ENCODE measurements at regions not wholly inside any gene's neighbourhood (a gene's known extent, or its start where the extent isn't known, plus 50 kb on each side); places are given as distances from the start of the nearest gene placed in this dataset.

DNA sequence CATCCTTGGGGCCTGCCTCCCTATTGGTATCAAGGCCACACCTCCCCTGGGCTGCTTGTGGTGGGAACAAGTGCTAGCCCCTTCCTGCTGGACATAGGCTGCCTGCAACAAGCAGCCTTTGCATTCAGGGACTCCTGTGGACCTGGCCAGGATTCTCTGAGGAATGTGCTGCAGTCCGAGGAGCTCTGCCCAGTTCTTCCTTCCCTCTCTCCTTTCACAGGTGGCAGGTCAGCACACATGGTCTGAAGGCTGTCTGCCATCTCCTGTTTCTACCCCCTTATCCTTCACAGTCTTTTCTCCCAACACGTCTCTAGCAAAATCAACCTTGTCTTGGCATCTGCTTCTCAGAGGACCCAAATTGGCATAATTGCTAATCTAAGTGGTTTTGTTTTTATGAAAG is 97.0 kb upstream of the LIPC start:
- Histone ChIP-seq H3K9me3 (ENCODE audit: control insufficient read depth, low read length) (no peaks in the 10 kb centered on the region), H3K4me1 (peaks cover 8% of the 10 kb centered on the region), H3K36me3 (ENCODE audit: control insufficient read depth, insufficient read depth, low read length) (no peaks in the 10 kb centered on the region), H3K27ac (no peak overlapping the region), H3K4me2 (ENCODE audit: low read length) (no peak overlapping the region), H3K27me3 (ENCODE audit: control insufficient read depth, insufficient read depth, low read length) (no peaks in the 10 kb centered on the region), H3K9ac (no peak overlapping the region), H3K79me2 (no peaks in the 10 kb centered on the region), H2AFZ (no peak overlapping the region), H3K4me3 (ENCODE audit: low read depth, low read length) (no peak overlapping the region)
- TF ChIP-seq CTCF (IDR thresholded peaks at IDR 0.05) = no peak

DNA sequence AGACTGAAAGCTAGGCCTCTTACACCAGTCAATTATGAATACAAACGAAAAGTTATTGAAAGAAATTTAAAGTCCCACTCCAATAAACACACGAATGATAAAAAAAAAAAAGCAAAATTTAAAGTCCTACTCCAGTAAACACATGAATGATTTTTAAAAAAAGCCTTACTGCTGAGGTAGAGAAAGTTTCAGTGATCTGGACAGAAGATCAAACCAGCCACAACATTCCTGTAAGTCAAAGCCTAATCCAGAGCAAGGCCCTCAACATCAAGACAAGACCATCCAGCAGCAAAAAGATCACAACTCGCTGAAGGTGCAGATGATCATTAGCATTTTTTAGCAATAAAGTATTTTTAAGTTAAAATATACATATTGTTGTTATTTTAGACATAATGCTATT is 95.6 kb upstream of the LIPC start:
- Histone ChIP-seq H3K4me1 (peaks cover 8% of the 10 kb centered on the region), H2AFZ (no peak overlapping the region), H3K4me3 (ENCODE audit: low read depth, low read length) (no peak overlapping the region), H3K36me3 (ENCODE audit: control insufficient read depth, insufficient read depth, low read length) (no peaks in the 10 kb centered on the region), H3K4me2 (ENCODE audit: low read length) (no peak overlapping the region), H3K79me2 (no peaks in the 10 kb centered on the region), H3K27me3 (ENCODE audit: control insufficient read depth, insufficient read depth, low read length) (no peaks in the 10 kb centered on the region), H3K27ac (no peak overlapping the region), H3K9ac (no peak overlapping the region), H3K9me3 (ENCODE audit: control insufficient read depth, low read length) (no peaks in the 10 kb centered on the region)
- no peak for TF ChIP-seq CTCF (IDR thresholded peaks at IDR 0.05)

DNA sequence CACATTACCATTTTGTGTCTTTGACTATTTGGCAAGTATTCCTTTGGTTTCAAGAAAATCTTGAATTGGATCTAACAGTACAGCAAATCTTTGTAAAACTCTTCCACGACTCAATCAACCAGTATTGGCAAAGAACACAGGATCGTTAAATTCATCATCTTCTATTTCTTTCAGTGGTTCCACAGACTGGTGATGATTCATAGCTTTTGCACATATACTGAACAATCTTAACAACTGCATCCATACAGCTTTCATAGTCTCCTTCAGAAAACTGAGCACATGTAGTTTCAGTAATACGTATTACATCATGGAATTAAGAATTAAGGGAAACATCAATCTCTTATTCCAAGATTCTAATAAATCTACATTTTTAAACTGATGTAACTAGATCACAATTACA is 91.6 kb upstream of the LIPC start:
- H3K4me3 ChIP-seq (ENCODE audit: low read depth, low read length) = no peak overlapping the region
- H3K9me3 ChIP-seq (ENCODE audit: control insufficient read depth, low read length) = no peaks in the 10 kb centered on the region
- no peak overlapping the region for H3K4me2 ChIP-seq (ENCODE audit: low read length)
- no peak overlapping the region for H3K27ac ChIP-seq
- H3K79me2 ChIP-seq = no peaks in the 10 kb centered on the region
- no peaks in the 10 kb centered on the region for H3K36me3 ChIP-seq (ENCODE audit: control insufficient read depth, insufficient read depth, low read length)
- no peaks in the 10 kb centered on the region for H3K27me3 ChIP-seq (ENCODE audit: control insufficient read depth, insufficient read depth, low read length)
- H3K4me1 ChIP-seq = no peaks in the 10 kb centered on the region
- H2AFZ ChIP-seq = no peak overlapping the region
- H3K9ac ChIP-seq = no peak overlapping the region
- TF ChIP-seq CTCF (IDR thresholded peaks at IDR 0.05) = no peak

GRCh38 chr15:58342508-58342907 is 89.3 kb upstream of the LIPC start:
- Histone ChIP-seq H3K9ac (no peak overlapping the region), H3K79me2 (no peaks in the 10 kb centered on the region), H3K27me3 (ENCODE audit: control insufficient read depth, insufficient read depth, low read length) (no peaks in the 10 kb centered on the region), H3K4me1 (no peaks in the 10 kb centered on the region), H3K27ac (no peak overlapping the region), H3K4me3 (ENCODE audit: low read depth, low read length) (no peak overlapping the region), H3K9me3 (ENCODE audit: control insufficient read depth, low read length) (no peaks in the 10 kb centered on the region), H3K4me2 (ENCODE audit: low read length) (no peak overlapping the region), H3K36me3 (ENCODE audit: control insufficient read depth, insufficient read depth, low read length) (no peaks in the 10 kb centered on the region), H2AFZ (no peak overlapping the region)
- no peak for TF ChIP-seq CTCF (IDR thresholded peaks at IDR 0.05)

DNA sequence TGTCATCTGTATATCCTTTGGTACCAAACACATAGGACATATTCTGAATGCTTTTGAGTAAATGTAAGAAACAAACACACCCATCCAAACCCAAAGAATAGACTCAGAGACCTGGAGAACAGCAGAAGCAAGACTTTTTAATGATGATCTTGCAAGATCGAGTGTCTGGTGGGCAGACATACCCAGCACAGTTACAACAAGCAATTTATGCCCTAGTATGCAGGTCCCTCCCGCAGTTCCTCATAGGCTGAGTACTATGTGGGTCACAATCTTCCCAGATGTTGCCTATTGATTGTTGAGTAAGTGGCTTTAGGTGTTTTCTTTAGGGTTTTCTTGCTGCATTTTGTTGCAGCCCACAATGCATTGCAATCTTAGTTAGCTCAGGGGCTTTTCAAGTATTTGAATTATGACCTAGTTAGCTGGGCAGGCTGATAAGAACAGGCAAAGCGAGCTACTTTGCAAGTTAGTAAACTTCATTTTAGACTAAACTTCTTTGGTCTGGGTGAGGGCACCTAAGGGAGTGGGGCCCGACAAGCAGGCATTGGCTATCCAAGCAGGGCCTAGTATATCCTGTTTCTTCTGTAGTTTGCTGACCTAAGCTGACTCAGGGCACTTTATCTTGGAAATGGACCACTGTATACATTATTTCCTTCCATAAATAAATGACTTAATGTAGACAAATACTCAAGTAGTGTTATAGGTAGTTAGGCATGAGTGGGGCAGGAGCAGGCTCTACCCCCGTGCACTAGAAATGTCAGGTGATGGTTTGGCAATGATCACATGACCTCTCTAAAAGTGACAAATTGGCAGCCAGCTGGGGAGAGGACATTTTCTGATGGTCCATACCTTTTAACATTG is 87.3 kb upstream of the LIPC start:
- H3K79me2 ChIP-seq = no peaks in the 10 kb centered on the region
- H3K27me3 ChIP-seq (ENCODE audit: control insufficient read depth, insufficient read depth, low read length) = no peaks in the 10 kb centered on the region
- H3K9ac ChIP-seq = no peak overlapping the region
- no peak overlapping the region for H3K4me2 ChIP-seq (ENCODE audit: low read length)
- no peak overlapping the region for H3K27ac ChIP-seq
- no peaks in the 10 kb centered on the region for H3K36me3 ChIP-seq (ENCODE audit: control insufficient read depth, insufficient read depth, low read length)
- no peaks in the 10 kb centered on the region for H3K4me1 ChIP-seq
- H3K9me3 ChIP-seq (ENCODE audit: control insufficient read depth, low read length) = no peaks in the 10 kb centered on the region
- no peak overlapping the region for H2AFZ ChIP-seq
- TF ChIP-seq CTCF (IDR thresholded peaks at IDR 0.05) = no peak
- no peak overlapping the region for H3K4me3 ChIP-seq (ENCODE audit: low read depth, low read length)

All from parathyroid adenoma (tissue), 2 donors.